HG03025 (cell line): ENCODE measurements at regions not wholly inside any gene's neighbourhood (a gene's known extent, or its start where the extent isn't known, plus 50 kb on each side); places are given as distances from the start of the nearest gene placed in this dataset.
"Not testable (repeated sequence)": the region's sequence is repeated elsewhere in the genome, so short reads cannot be mapped to it uniquely, and the experiment has no call there.

Experiments used
- ATAC-seq: cut with Tn5 transposase; IDR thresholded peaks from one replicate; pipeline ENCODE4 v1.9.1; 2021; ENCODE audit warnings: mild to moderate bottlenecking, moderate library complexity; ENCODE audit not compliant: unreplicated experiment, low FRiP score

GRCh38 chr2:111596808-111597705 is 286.9 kb downstream of the ANAPC1 start:
- ATAC-seq: not testable (repeated sequence)

GRCh38 chr2:111598944-111599343 is 285.0 kb downstream of the ANAPC1 start:
- ATAC-seq: not testable (repeated sequence)

- not testable (repeated sequence) for ATAC-seq
Observed at GRCh38 chr2:111602259-111602658, 281.7 kb downstream of the ANAPC1 start.

GRCh38 chr2:111605798-111606197 is 278.2 kb downstream of the ANAPC1 start:
- not testable (repeated sequence) for ATAC-seq

GRCh38 chr2:111606632-111607031 is 277.4 kb downstream of the ANAPC1 start:
- not testable (repeated sequence) for ATAC-seq

DNA sequence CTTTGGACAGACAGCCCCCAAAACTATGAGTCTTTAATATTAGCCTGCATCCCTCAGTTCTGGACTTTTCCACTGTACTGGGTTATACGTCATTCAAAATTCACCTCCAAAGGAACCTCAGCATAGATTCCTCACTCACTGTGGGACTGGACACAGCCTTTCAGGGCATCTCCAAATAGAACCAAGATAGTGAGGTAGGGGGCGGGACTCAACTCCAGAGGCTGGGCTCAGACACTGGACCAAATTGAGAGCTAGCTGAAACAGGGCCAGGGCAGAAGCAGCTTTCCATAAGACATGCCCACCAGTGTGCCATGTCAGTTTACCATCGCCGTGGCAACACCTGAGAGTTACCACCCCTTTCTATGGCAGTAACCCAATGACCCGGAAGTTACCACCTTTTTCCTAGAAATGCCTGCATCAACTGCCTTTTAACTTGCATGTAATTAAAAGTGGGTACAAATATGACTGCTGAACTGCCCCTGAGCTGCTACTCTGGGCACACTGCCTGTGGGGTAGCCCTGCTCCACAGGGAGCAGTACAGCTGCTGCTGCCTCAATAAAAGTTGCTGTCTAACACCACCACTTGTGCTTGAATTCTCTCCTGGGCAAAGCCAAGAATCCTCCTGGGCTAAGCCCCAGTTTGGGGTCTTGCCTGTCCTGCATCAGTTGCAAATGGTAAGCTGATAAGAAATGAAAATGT is 274.7 kb downstream of the ANAPC1 start:
- not testable (repeated sequence) for ATAC-seq

DNA sequence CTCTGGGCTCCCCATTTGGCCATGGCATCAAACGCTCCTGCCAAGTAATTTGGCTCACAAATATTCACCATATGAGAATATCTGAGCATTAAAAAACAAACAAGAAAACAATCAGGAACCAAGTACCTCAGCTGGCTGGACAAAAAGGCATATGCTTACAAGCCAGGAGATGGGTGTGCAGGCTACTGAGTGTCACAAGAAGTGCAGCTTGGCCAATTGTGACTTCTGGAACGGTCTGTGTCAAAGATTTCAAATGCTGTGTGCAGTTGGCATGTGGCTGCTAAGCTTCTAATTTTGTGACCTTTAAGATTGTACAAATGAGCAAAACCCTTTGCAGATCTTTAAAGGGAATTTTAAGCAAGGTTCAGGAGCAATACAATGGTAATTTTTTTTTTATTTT is 274.0 kb downstream of the ANAPC1 start:
- ATAC-seq: not testable (repeated sequence)

- no peak for ATAC-seq
Observed at GRCh38 chr2:111616651-111617218, 267.3 kb downstream of the ANAPC1 start.

- ATAC-seq: no peak
Observed at GRCh38 chr2:111617299-111618225, 266.4 kb downstream of the ANAPC1 start.

DNA sequence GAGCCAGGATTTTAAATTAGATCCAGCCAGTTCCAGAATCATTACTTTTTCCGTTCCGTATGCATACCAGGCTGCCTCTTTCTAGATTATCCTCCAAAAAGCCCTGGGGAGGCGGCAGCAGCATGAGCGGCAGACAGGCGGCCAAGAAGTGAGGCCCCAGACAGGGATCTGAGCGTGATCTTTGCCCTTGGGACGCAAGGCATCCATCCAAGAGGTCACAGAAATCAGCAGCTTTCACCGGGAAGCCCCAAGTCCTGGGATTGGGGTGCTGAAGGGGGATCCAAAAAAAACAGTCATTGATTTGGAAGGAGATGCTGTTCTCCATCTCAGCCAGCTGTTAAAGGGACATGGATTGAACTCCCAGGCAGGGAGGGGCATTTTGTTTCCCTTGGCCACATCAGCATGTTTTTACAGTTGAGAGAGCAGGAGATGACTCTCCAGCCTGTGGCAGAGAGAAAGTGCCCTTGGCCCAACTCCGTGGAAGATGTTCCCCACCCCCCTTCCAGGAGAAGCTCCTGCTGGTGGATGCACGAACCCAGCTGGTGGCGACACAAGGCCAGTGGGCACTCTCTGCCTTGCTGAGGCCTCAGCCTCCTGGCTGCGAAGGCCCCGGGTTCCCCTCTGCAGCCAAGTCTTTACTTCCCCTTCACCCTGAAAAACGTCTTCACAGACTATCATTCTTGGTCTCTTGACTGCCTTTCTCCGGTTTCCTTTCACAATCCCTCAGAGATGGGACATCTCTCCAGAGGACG is 265.6 kb downstream of the ANAPC1 start:
- ATAC-seq: no peak

- ATAC-seq: no peak
Observed at GRCh38 chr2:111618978-111619902, 264.8 kb downstream of the ANAPC1 start.

DNA sequence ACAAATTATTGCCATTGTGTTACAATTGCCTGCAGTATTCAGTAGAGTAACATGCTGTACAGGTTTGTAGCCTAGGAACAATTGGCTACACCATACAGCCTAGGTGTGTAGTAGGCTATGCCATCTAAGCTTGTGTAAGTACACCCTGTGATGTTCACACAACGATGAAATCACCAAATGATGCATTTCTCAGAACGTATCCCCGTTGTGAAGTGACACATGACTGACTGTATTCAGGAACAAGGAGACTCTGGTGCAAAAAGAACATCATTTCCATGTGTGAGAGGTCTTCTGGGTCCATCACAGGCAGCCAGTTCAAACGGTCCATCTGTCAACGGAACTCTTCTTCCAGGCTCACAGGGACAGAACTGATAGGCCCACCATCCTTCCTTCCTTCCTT is 263.7 kb downstream of the ANAPC1 start:
- no peak for ATAC-seq

DNA sequence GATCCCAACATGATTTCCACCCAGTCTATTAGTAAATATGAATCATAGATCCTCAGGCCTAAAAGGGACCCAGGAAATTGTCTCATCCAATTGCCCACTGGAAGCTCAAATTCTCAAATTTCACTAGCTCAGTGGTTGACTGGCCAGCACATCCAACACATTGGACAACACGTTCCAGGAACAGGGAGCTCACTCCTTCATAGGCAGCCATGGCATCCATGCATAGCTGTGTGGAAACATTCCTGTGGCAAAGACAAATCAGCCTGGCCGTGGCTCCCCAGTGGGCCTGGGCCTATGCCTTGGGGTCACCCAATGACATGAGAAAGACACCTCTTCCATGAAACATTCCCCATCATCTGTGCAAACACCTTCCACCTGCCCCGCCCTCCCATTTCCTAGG is 261.1 kb downstream of the ANAPC1 start:
- no peak for ATAC-seq

DNA sequence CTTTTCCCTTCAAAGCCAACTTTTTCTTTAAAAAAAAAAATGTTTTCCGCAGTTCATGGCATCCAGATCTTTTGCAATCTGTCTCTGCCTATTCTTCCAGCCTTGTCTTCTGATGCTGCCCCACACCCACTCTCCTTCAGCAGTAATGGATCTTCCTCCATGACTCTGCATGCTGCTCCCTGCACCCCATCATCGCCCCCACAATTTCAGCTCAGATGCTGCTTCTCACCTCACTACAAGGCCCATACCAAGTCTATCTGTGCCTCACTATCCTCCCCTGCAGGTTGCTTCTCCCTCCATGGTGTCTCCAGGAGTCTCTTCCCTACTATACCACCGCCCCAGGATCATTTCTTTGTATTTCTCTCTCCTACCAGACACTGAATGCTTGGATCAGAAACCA is 260.6 kb downstream of the ANAPC1 start:
- ATAC-seq: no peak

GRCh38 chr2:111624411-111625156 is 259.4 kb downstream of the ANAPC1 start:
- ATAC-seq: no peak

DNA sequence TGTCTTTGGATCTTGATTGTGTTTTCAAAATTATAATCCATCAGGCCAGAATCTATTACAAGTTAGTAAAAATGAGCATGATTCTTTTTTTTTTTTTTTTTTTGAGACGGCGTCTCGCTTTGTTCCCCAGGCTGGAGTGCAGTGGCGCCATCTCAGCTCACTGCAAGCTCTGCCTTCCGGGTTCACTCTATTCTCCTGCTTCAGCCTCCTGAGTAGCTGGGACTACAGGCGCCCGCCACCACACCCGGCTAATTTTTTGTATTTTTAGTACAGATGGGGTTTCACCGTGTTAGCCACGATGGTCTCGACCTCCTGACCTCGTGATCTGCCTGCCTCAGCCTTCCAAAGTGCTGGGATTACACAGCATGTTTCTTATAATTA is 258.8 kb downstream of the ANAPC1 start:
- ATAC-seq: not testable (repeated sequence)

DNA sequence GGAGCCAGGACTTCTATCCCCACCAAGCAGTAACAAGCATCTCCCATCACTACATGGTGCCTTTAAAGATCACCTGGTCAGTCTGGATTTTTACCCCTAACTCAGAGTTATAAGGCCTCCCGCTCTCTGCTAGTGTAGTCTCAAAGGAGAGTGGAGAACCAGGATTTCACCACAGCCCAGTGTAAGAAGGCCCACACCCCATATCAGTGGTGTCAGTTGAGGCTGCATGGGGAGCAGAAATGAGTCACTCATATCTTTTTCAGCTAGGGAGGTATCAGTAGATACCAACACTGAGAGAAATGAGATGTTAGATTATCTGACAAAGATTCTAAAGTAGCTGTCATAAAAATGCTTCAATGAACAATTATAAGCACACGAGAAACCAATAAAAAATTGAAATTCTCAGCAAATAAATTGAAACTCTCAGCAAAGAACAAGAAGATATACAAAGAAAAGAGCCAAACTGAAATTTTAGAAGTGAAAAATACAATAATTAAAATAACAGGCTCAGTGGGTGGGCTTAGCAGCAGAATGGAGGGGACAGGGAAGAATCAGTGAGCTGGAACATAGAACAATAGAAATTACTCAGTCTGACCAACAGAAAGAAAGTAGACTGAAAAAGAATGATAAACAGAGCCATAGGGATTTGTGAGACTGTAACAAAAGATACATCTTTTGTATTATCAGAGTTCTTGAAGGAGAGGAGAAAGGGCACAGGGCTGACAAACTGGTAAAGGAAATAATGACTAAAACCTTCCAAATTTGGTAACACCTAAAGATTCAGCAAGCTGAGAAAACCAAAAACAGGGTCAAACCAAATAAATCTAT is 257.7 kb downstream of the ANAPC1 start:
- no peak for ATAC-seq
